Testis (tissue), 2 donors: ENCODE measurements at regions not wholly inside any gene's neighbourhood (a gene's known extent, or its start where the extent isn't known, plus 50 kb on each side); places are given as distances from the start of the nearest gene placed in this dataset.

Experiments used
- DNase-seq: peaks from one replicate; pipeline ENCODE4 v3.0.0-alpha.2; 2019
- H3K27ac ChIP-seq, 2 donors: fragments of 200-600 bp; sonication (generic); one replicate each; pipeline ENCODE4 v1.5.1; 2019
- H3K27me3 ChIP-seq: fragments of 200-600 bp; sonication (generic); one replicate; pipeline ENCODE4 v1.5.1; 2019
- H3K36me3 ChIP-seq: fragments of 200-600 bp; sonication (generic); one replicate; pipeline ENCODE4 v1.5.1; 2017; ENCODE audit warnings: low read depth; ENCODE audit errors: missing control alignments
- H3K4me1 ChIP-seq: fragments of 200-600 bp; sonication (generic); one replicate; pipeline ENCODE4 v1.5.1; 2019
- H3K4me3 ChIP-seq, 2 donors: fragments of 200-600 bp; sonication (generic); one replicate each; pipeline ENCODE4 v1.5.1; 2017 to 2019
- H3K9me3 ChIP-seq: fragments of 200-600 bp; sonication (generic); one replicate; pipeline ENCODE4 v1.5.1; 2017
- POLR2A ChIP-seq: fragments of 450-650 bp; IDR thresholded peaks from one replicate; pipeline ENCODE4 v1.6.1; 2017; ENCODE audit warnings: antibody characterized with exemption, mild to moderate bottlenecking, moderate library complexity
- WGBS, 2 donors: methylation state at CpG; one replicate each; pipeline ENCODE4 v1.1.5; 2018; 5-methylcytosine and 5-hydroxymethylcytosine counted together
- intact Hi-C: fragments of 100-400 bp; cut with DNase I; formaldehyde crosslinking; loops from one replicate; pipeline ENCODE4 v1.15.1; 2023; ENCODE audit warnings: low total_unique reads
- TF ChIP-seq, protein P1 (sequence below), 3 experiments: fragments of 450-650 bp in 2 of 3; fragments of 200-600 bp in 1 of 3; sonication (generic) in 1 of 3; IDR thresholded peaks; one replicate each; pipeline ENCODE4 v1.5.1; 2016 to 2019; ENCODE audit warnings: antibody characterized with exemption in 3 of 3, mild to moderate bottlenecking in 2 of 3, moderate library complexity in 1 of 3

DNA sequence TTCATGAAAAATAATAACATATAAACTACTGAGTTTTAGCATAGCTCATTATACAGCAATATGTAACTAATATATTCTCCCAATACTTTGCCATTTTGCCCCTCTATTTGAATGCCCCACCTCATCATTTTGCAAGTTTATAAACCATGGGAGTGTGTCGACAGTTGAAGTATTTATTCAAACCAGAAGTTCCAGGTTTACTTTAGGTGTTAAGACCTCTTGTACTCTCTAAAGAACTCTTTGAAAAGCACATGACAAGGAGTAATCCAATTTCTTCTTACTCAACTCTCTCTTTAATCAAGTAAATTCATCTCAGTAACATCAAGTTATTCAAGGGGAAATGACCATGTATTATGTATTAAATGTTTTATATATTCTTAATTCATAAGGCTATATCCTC, 240.7 kb downstream of the COX18 start:
- Histone ChIP-seq H3K9me3 (no peaks in the 10 kb centered on the region), H3K36me3 (no peaks in the 10 kb centered on the region), H3K27ac (no peak overlapping the region), H3K4me3 (no peak overlapping the region), H3K4me1 (no peaks in the 10 kb centered on the region), H3K27me3 (no peaks in the 10 kb centered on the region)
- no peak for DNase-seq
- WGBS, 2 donors = 63 to 81% methylated on average over 1 of the region's 1 CpG
- intact Hi-C loops = no loop called here
- TF ChIP-seq, protein P1, sequence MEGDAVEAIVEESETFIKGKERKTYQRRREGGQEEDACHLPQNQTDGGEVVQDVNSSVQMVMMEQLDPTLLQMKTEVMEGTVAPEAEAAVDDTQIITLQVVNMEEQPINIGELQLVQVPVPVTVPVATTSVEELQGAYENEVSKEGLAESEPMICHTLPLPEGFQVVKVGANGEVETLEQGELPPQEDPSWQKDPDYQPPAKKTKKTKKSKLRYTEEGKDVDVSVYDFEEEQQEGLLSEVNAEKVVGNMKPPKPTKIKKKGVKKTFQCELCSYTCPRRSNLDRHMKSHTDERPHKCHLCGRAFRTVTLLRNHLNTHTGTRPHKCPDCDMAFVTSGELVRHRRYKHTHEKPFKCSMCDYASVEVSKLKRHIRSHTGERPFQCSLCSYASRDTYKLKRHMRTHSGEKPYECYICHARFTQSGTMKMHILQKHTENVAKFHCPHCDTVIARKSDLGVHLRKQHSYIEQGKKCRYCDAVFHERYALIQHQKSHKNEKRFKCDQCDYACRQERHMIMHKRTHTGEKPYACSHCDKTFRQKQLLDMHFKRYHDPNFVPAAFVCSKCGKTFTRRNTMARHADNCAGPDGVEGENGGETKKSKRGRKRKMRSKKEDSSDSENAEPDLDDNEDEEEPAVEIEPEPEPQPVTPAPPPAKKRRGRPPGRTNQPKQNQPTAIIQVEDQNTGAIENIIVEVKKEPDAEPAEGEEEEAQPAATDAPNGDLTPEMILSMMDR (IDR thresholded peaks at IDR 0.05) = no peak
- TF ChIP-seq POLR2A = no peak

DNA sequence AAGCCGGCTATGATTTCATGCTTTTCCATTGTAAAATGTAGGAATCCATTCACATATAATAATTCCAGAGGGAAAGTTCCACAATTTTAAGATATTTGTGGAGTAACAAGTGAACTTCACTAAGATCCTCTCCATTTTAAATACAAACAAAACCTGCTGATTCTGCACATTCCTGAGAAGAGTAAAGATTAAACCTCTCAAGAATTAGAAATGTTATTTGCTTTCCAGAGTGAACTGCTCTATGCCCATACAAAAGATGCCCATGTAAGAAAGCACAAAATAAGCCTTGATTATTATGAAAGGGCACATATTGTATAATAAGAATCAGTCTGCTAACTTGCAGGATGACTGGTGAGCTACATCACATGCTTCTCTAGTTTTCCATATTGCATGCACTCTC, 241.5 kb downstream of the COX18 start:
- intact Hi-C loops = no loop called here
- Histone ChIP-seq H3K27ac (no peak overlapping the region), H3K36me3 (no peaks in the 10 kb centered on the region), H3K4me1 (no peaks in the 10 kb centered on the region), H3K9me3 (no peaks in the 10 kb centered on the region), H3K27me3 (no peaks in the 10 kb centered on the region), H3K4me3 (no peak overlapping the region)
- WGBS, 2 donors = 52 to 68% methylated on average over 1 of the region's 1 CpG
- no peak for DNase-seq
- TF ChIP-seq, protein P1 (IDR thresholded peaks at IDR 0.05) = no peak
- no peak for TF ChIP-seq POLR2A

DNA sequence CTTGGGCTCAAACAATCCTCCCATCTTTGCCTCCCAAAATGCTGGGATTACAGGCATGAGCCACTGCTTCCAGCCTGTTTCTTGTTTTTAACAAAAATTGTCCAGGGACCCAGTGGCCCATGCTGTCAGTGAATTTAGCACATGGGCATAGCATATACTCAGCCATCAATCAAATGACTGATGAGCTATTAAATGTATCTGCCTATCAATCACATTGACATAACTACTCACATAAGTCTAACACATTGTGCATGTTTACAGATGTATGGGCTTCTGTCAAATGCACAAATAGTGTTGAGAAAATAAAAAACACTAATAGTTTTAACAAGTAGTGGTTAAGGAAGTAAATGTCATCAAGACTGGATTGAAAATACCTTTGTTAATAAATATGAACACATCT, 249.4 kb downstream of the COX18 start:
- intact Hi-C loops = no loop called here
- H3K36me3 ChIP-seq = no peaks in the 10 kb centered on the region
- no peak overlapping the region for H3K4me3 ChIP-seq
- no peak for DNase-seq
- H3K27me3 ChIP-seq = no peaks in the 10 kb centered on the region
- no peaks in the 10 kb centered on the region for H3K4me1 ChIP-seq
- TF ChIP-seq POLR2A = no peak
- TF ChIP-seq, protein P1 (IDR thresholded peaks at IDR 0.05) = no peak
- H3K9me3 ChIP-seq = no peaks in the 10 kb centered on the region
- no peak overlapping the region for H3K27ac ChIP-seq

DNA sequence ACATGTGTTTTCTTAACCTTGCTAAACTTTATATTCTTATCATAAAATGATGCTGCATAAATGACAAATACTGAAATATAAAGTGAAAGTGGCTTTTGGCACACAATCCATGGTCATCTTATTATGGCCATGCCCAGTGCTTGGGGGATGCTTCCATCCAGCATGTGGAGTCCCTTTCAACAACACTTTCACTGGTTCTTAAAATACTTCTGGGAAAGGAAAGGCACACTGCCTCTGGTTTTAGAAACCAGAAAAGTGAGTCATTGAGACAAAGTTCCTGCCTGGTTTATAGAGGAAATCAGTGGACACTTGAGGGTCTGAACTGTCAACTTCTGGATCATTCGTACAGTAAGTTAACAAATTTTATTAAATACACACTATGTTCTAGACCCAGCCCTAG, 248.0 kb upstream of the ADAMTS3 start:
- Histone ChIP-seq H3K4me3 (no peak overlapping the region), H3K27me3 (no peaks in the 10 kb centered on the region), H3K36me3 (no peaks in the 10 kb centered on the region), H3K9me3 (no peaks in the 10 kb centered on the region), H3K4me1 (no peaks in the 10 kb centered on the region), H3K27ac (no peak overlapping the region)
- no peak for DNase-seq
- intact Hi-C loops = no loop called here
- WGBS, 2 donors = 60 to 75% methylated on average over 1 of the region's 1 CpG
- TF ChIP-seq, protein P1 (IDR thresholded peaks at IDR 0.05) = no peak
- TF ChIP-seq POLR2A = no peak

DNA sequence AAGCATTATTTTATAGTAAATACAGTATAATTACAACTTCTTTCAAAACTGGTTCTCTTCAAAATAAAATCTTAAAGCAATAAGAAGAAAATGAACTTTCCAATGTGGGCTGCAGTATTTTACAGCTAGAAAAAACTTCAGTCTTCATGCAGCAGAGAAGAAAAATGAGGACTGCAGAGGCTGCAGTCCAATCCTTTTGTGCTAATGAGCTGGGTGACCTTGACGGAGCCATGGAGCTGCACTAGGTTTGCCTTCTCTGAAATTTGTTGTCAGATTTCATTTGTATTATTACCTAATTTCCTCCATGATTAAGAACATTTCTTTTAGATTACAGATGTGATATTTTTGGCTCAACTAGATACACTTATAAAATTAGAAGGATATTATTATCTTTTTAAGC, 245.2 kb upstream of the ADAMTS3 start:
- Histone ChIP-seq H3K4me1 (no peaks in the 10 kb centered on the region), H3K36me3 (no peaks in the 10 kb centered on the region), H3K27ac (no peak overlapping the region), H3K27me3 (no peaks in the 10 kb centered on the region), H3K4me3 (no peak overlapping the region), H3K9me3 (no peaks in the 10 kb centered on the region)
- peak; percentile 61 for DNase-seq
- no peak for TF ChIP-seq POLR2A
- TF ChIP-seq, protein P1 (IDR thresholded peaks at IDR 0.05) = no peak
- intact Hi-C loops = no loop called here
- WGBS, 2 donors = 26 to 41% methylated on average over 1 of the region's 1 CpG
